Dedifferentiated amniotic fluid mesenchymal stem cell (primary cell): ENCODE measurements at regions not wholly inside any gene's neighbourhood (a gene's known extent, or its start where the extent isn't known, plus 50 kb on each side); places are given as distances from the start of the nearest gene placed in this dataset.

Experiments
- DNase-seq: peaks from one replicate; pipeline ENCODE4 v3.0.0-alpha.2; 2016; ENCODE audit errors: extremely low spot score

DNA sequence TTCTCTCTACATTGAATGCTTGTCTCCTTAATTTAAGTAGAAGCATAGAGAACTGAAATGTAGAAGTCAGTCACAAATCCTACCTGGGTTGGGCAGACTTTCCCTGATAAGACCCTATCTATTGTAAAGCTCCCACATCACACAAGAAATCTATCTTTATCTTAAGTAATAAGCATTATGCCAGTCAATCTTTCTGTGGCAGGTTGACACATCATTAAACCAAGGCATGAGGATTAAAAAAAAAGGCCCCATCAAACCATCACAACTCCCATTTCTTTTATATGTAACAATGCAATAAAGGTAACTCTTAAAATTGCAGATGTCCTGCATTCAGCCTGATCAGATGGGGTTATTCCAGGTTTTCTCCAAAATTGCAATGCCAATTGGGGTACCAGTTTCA, 311.8 kb downstream of the TOX3 start:
- no peak for DNase-seq

DNA sequence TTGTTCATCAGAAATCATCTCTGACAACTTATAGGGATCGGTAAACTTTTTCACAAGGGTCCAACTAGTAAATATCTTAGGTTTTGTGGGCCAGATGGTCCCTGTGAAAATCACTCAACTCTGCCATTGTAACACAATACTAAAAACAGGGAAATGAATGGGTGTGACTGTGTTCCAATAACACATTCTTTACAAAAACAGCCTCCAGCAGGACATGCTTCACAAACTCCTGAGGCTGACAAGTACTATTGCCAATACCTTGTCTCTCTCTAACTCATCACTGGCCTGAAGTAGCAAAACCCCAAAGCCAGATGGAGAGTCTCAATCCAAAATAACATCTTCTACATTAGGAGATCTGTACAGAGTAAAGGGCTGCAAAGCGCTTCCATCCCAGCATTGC, 312.3 kb downstream of the TOX3 start:
- no peak for DNase-seq

DNA sequence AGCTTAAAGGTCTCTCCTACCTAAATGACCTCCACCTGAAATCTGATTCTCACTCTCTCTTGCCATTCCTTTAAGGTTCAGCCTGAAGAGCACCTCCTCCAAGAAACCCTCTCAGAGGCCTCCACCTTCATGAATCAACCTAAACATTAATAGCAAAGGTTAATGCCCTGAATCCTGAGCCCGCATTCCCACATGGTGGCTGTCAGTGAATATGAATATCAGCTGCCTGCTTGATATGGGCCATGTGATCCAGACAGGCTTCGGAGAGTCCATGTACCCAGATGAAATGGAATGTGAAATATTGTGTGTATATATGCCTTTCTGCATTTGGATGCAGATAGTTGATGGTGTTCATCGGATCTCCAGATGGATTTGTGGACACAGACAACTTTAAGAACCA, 317.5 kb downstream of the TOX3 start:
- DNase-seq: no peak

DNA sequence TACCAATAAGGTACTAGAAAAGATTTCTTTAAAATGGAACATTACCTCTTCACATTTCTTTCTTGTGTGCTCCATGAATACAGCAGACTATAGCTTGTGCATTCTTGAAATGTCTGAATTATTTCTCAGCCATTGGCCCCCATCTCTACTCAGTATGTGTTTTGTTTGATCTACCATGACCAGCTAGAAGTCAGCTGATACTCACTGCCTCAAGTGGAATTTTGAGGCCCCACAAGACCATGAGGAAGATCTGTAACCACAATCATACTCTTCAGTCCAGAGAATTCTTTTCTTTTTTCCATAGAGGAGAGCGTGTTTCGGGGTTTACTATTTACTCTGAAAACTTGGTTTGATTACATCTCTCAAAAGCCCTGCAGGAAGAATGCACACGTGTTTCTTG, 319.1 kb downstream of the TOX3 start:
- DNase-seq: no peak

DNA sequence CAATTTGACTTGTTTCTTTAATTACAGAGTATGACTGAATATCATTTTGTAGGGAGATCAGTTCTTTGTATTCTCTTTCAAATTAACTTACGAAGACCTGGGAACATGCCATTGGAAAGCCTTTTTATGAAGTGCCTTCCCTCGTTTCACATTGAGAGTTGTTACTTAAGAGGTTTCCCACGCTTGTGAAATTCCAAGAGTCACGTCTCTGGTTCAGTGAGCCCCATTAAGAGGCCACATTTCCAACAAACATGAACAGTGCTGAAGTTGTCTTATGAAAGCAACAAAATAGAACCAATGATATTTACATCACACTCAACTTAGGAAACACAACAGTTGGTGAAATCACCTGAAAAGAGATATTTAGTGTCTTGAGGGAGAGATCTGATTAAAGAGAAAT, 334.1 kb downstream of the TOX3 start:
- DNase-seq: no peak

DNA sequence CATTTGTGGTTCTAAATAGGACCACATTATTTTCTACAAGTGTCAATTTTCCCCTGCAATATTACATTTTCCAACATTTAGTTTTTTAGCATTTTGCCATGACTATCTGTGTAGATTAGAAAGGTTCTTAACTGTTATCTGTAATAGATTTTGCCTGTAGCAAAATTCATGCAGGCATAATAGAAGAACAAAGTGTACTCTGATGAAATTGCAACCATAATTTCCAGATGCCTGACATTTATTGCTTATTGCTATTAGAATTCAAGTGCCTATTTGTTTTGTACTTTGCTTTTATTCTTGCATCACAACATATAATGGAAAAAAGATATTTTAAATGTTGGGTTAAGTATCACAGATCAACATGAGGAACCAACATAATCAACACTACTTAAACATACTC, 337.7 kb downstream of the TOX3 start:
- DNase-seq: no peak

DNA sequence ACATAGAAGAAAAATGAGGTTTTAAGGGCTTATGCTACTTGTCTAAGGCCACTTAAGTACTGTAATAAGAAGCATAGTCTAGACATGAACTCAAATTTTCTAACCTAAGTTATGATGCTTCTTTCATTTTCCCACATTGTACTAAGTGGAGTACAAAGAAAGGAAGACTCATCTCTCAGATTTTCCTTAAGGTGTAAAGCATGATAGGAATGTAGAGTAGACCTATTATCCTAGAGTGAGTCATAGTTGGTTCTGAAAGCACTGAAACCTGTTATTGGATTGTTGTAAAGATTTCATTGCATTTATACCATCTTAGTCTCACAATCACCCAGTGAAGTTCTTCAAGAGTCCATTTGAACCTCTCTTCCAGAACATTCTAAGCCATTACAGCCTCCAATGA, 343.8 kb downstream of the TOX3 start:
- no peak for DNase-seq

DNA sequence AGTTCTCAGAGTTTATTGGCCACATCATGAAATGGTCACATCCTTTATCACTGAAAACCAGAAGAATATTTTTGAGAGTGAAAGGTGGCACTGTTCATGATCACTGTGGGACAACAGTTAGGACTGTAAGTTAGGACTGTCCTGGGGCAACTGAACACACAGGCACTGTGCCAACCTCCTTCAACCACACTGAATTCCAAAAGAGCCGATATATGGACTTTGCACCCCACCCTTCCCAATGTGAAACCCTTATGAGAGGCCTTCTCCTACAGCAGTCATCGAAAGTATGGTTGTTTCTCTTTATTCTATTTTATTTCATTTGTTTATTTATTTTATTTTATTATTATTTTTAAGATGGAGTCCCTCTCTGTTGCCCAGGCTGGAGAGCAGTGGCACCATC, 353.5 kb downstream of the TOX3 start:
- no peak for DNase-seq

DNA sequence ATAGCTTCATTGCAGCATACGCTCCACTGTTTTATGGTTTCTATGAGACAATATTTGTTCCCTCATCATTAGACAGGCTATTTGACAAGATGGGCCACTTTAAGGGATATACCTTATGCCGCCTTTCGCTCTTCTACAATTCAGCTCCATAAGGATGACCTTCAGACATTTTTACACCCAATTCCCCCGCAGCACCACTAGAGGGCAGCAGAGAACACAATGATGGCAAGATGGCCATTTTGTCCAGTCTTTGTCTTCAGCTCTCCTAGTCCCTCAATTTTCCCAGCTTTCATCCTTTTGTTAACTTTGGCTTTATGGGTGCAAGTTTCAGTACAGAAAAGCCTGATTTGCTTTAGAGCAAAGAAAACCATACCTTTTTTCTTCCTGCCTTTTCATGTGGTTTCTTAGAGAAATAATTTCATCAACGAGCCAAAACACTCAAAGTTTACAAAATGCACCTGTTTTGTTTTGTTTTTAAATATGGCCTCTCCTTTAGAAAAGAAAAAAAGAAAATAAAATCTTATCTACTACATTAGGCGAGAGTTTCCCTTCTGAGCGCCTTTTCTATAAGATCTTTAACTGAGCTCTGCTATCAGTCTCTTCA, 355.3 kb downstream of the TOX3 start:
- DNase-seq: peak; percentile 70

DNA sequence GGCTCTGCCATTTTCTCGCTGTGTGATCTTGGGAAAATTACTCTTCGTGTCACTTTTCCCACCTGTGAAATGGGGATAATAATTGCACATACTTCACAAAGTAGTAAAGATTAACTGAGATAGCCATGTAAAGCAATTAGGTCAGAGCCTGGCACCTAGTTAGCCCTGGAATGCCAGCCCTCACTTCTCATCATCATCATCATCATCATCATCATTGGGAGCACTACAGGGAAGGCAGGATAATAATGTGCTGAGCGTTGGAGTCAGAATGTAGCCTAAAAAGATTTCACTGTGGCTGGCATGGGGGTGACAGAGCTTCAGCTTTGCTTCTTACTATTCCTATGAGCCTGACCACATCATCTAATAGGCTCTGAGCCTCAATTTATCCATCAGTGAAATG, 362.6 kb downstream of the TOX3 start:
- DNase-seq: no peak

DNA sequence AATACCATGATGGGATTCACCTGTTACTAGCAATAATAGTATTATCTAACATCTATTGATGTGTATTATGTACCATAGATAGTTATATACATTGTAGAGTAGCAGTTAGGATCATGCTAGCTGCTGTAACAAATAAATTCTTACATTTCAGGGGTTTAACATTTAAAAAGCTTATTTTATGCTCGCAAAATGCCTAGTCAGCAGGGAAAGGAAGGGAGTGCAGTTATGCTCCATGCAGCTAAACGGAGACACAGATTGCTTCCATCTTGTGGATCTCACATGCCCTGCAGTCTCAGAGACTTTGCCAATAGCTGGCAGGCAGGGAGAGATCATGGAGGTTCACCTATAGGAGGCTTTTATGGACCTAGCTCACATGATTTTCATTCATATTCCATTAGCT, 364.1 kb downstream of the TOX3 start:
- no peak for DNase-seq

DNA sequence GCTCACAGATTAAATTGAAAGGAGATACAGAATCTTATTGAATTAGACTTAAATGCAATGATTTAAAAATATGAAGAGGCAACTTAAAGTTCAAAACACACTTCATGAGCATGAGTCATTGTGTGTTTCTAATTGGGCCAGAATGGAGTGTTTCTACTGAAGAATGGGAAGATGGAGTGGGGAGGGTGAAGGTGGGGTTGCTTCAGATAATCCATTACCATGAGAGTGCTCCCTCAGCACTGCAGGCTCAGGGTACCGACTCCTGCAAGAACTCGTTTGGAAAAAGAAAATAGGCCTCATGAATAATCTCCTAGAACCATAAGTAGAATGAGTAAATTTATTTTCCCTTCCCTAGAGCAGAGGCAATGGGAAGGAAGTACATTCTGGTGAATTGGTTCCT, 372.8 kb downstream of the TOX3 start:
- no peak for DNase-seq

DNA sequence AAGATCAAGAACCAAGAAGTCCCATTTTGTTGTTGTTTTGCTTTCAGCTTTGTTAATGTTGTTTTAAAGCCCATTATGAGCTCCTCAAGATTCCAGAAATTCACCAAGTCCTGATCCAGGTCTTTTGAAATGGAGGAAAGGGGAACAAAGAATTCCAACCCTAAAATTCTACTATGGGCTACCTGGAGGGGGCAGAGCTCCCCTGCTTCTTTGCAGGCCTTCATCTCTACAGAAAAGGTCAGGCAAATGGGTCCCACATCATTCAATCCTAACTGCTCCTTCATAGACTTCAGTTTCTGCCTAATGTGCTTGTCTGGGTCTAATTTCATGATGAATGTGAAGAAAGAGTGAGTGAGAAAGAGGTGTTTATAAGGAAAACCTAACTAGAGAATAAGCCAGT, 375.5 kb downstream of the TOX3 start:
- no peak for DNase-seq

DNA sequence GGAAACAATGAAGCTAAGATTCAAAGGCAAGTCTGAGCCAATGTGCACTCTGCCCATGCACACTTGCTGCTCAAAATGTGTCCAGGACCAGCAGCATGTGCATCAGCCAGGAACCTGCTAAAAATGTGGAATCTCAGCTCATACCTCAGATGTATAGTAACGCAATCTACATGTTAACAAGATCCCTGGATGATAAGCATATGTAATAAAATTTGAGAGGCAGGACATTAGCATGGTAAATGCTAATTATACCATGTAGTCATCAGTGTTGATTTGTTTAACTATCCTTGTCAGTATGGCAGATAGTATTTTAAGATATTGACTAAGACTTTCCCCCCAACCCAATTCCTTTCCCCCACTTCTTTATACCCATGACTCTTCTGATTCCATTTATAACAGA, 379.6 kb downstream of the TOX3 start:
- DNase-seq: no peak

DNA sequence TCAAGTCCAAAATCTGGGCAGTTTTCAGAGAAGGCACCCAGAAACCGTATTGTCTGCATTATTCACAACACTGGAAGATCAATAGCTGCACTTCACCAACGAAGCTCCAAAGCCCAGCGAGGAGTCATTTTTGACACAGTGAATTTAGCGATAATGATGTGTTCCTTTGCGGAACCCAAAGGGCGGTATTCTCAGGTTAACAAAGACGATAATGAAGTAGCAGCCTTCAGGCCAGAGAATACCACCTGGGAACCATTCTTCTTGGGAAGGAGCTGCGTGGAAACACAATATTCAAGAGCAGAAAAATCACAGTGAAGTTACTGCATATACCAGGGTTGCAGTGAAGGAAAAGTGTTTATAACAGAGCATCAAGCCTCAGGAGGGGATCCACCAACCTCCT, 381.0 kb downstream of the TOX3 start:
- DNase-seq: no peak

DNA sequence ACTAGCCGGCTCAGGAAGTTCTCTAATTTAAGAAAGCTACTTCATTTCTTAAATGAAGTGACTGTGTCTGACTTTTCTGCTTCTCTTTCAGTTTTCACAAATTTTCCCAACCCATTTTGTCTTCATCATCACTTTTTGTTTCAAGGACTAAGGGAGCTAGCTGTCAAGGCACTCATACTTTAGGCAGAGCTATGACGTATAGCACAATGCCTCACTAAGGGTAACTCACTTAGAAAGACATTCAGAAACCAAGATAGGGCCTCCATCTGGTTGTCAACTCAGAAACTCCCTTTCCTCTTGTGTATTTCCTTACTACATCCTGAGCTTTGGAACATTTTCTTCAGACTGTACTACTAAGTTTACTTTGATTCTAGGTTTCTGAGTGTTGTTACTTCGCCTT, 397.9 kb downstream of the TOX3 start:
- DNase-seq: no peak

DNA sequence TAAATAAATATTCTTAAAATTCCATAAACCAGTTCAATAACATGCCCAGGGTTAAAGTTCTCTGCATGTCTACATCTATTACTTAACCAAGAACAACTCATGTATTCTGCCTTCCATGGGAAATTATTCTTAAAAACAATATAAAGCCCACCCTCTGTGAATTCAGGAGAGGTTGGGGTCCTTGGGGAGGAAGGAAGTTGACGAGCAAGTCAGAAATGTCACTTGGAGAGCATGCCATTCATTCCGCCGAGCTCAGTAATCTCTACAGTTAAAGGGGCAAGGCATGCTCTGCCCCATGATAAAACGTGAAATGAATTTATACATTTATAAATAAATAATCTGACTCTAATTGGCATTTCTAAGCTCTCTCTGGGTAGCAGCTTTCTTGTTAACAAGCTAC, 405.1 kb downstream of the TOX3 start:
- no peak for DNase-seq

DNA sequence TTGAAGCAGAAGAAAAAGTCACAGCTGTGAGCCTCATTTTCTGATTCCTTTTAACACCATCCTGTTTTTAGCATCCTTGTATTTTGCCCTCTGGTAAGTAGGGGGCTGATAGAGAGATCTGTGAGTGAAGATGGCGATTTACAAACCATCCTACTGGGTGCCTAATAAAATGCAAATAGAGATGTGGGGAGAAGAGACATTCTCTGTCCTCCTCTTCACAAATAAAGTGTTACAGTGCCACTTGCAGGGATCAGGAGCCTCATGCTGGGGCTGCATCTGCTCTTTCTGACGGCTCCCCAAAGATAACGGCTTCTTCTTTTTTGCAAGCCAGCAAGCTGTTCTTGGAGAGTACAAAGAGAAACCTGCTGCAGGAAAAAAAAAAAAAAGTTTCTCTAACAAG, 418.6 kb downstream of the TOX3 start:
- DNase-seq: no peak

DNA sequence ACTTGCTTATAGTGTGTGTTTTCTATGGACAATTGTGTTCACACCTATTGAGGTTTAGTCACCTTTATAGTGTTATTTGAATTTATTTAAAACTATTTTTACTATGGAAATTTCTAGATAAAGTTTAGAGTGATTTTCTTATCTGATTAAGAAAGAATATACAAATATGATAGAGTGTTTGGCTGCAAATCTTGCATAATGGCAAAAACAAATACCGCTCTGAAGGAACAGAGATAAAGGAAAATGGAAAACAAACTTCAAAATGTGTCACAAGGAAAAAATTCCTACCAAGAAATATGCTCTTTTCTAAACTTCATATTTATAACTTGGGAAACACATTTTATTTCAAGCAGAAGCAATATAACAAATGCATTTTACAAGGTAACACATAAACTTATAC, 423.1 kb downstream of the TOX3 start:
- no peak for DNase-seq

DNA sequence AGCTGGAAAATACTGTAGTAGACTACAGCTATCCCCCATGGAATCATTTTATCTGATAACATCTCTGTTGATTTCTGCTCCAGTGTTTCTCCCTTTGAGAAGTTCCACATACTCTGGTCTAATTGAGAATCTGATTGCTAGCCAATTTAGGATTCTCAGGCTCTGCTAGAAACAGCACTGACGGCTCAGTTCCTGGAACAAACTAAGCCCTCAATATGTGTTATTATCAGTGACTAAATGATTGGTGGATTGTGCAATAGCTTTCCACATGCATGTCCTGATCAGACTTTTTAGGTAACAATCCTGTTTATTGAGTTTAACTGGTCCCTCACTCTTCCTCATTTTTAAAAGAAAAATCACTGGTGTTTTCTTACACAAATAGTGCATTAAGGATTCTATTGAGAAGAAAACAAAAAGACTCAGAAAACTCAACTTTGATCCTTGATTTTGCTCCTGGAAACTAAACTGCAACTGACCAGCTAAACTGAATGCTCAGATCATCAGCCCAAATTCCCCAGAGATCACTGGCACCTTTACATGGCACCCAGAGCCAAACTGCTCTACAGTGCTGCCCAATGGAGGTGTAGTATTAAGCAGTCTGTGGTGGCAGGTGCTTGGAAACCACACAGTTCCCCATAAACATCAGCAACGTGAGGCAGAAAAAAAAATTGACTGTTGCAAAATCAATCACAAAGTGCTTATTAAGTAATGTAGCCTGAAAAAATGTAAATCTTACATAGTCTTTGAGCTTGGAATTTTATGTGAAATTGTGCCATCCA, 423.7 kb downstream of the TOX3 start:
- DNase-seq: no peak

DNA sequence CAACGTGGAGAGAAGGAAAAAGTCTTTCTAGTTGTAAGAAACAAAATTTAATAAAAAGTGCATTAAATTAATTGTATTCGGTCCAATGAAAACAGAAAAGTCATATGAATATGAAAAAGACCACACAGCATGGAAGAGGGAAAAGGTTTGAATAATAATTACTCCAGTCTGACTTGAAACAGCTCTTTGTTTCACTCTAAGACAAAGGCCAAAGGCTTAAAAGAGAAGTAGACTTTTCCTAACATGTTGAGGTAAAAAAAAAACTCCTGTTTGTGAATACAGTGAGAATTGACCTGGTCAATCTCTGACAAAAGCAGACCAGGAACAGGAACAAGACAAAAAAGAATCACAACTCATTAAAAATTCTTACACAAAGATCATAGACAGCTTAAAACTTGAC, 429.8 kb downstream of the TOX3 start:
- DNase-seq: no peak

DNA sequence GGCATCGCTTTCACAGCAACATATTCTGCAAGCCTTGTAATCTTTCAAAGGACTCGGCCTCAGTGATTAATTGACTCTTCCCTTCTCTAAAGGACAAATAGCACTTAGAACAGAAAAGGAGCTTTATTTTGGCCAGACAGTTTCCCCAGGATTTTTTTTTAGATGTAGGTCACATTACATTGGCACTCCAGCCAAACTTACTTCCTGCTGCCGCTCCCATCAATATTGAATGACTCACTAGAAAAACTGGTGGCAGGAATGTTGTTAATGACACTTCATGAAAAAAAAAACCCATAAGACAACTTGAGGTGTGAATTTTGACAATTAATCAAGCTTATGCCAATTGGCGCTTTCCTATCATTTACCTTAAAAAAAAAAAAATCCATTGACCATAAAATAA, 432.6 kb downstream of the TOX3 start:
- DNase-seq: no peak

DNA sequence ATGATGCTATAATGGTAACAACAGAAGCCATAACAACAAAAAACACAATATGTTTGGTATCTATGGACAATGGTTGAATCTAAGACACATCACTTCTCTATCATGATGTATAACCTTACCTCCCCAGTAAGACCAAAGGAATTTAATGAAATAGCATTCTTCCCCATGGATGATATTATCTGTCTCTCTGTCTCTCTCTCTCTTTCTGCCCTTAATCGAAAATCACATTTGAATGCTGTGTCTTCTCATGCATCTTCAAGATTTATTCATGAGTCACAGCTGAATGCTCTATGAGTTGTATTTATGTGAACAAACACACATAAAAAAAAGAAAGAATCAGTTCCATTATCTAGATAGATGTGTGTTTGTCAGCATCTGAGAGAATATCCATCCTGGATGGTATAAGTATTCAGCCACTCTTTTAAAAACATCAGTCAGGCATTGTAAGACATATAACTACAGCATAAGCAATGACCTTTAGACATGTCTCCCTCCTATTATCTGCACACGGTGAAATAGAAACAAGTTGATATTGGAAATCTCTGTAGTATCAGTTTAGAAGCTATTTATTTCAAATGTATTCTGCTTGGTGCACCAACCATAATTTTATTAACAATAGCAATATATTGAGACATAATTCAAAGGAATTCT, 433.3 kb downstream of the TOX3 start:
- DNase-seq: no peak
